GM12878 (cell line): ENCODE measurements at regions not wholly inside any gene's neighbourhood (a gene's known extent, or its start where the extent isn't known, plus 50 kb on each side); places are given as distances from the start of the nearest gene placed in this dataset.

ENCODE experiments used
- ATAC-seq: fragments of 200-7000 bp; cut with Tn5 transposase; 3 replicates; pipeline ENCODE4 v1.9.1; 2020; ENCODE audit warnings: mild to moderate bottlenecking, moderate library complexity
- BruUV-seq: library from RNA; stranded (reverse); fragments of 400-500 nt; replicated peaks from 2 replicates; lab custom pipeline; 2021; lab: Mats Ljungman, UMichigan
- CTCF ChIA-PET: fragments of 300-600 bp; sonication (Branson Sonifier 250); formaldehyde crosslinking; extraction: SDS; loops from one replicate; lab custom pipeline; 2021; ENCODE audit warnings: inconsistent platforms; lab: Yijun Ruan, JAX
- POLR2A ChIA-PET: fragments of 350-600 bp; formaldehyde crosslinking; extraction: SDS; loops from one replicate; lab custom pipeline; 2021; ENCODE audit warnings: inconsistent platforms; lab: Charles Lee
- RAD21 ChIA-PET: fragments of 300-600 bp; sonication (Branson Sonifier 250); formaldehyde crosslinking; loops from one replicate; lab custom pipeline; 2023; ENCODE audit warnings: antibody characterized with exemption; ENCODE audit not compliant: unreplicated experiment; lab: Charles Lee
- SMC1A ChIA-PET: fragments of 300-600 bp; sonication (Branson Sonifier 250); formaldehyde crosslinking; loops from one replicate; lab custom pipeline; 2023; ENCODE audit not compliant: unreplicated experiment, uncharacterized antibody; lab: Charles Lee
- DNase-seq: peaks from one replicate; pipeline ENCODE4 v3.0.0-alpha.2; 2011; ENCODE audit warnings: low read depth, low spot score
- FAIRE-seq: peaks from 3 replicates; lab custom pipeline; 2011; peaks lifted over from hg19 to GRCh38; lab: Jason Lieb, UNC
- H2AFZ ChIP-seq: 2 replicates; pipeline ENCODE4 v1.6.0; 2011; ENCODE audit warnings: low read depth, low read length, control low read depth; ENCODE audit not compliant: control insufficient read depth
- H3K27ac ChIP-seq: 2 replicates; pipeline ENCODE4 v1.5.1; 2011; ENCODE audit warnings: control low read depth; ENCODE audit not compliant: control insufficient read depth, insufficient read depth
- H3K27me3 ChIP-seq, 2 experiments: replicated peaks in 1 of 2; 2 replicates each; pipeline versions ENCODE4 v1.6.0 to v1.6.1; 2011; ENCODE audit warnings: low read length in 1 of 2; ENCODE audit not compliant: control insufficient read depth in 2 of 2, insufficient read depth in 2 of 2
- H3K36me3 ChIP-seq, 2 experiments: 2 replicates each; pipeline ENCODE4 v1.5.1; 2011; ENCODE audit warnings: low read length in 1 of 2; ENCODE audit not compliant: control insufficient read depth in 2 of 2, insufficient read depth in 2 of 2
- H3K4me1 ChIP-seq: 2 replicates; pipeline ENCODE4 v1.6.1; 2011; ENCODE audit warnings: mild to moderate bottlenecking, low read length, moderate library complexity, mixed read lengths; ENCODE audit not compliant: control insufficient read depth, insufficient read depth
- H3K4me2 ChIP-seq: 2 replicates; pipeline ENCODE4 v1.6.0; 2011; ENCODE audit warnings: control low read depth; ENCODE audit not compliant: control insufficient read depth, insufficient read depth
- H3K4me3 ChIP-seq: fragments of 200-600 bp; sonication (generic); 2 replicates; pipeline ENCODE4 v1.5.1; 2016
- H3K79me2 ChIP-seq: 2 replicates; pipeline ENCODE4 v1.6.0; 2011; ENCODE audit warnings: low read length; ENCODE audit not compliant: control insufficient read depth, insufficient read depth
- H3K9ac ChIP-seq: 2 replicates; pipeline ENCODE4 v1.8.0; 2011; ENCODE audit warnings: low read length, control low read depth, mixed read lengths; ENCODE audit not compliant: control insufficient read depth, insufficient read depth
- H3K9me3 ChIP-seq: replicated peaks from 3 replicates; pipeline ENCODE4 v1.5.1; 2011; ENCODE audit warnings: mild to moderate bottlenecking, low read length; ENCODE audit not compliant: control insufficient read depth, insufficient read depth
- H4K20me1 ChIP-seq: 2 replicates; pipeline ENCODE4 v1.6.0; 2011; ENCODE audit not compliant: control insufficient read depth, insufficient read depth
- ATF3 ChIP-seq: IDR thresholded peaks from 2 replicates; pipeline ENCODE4 v1.6.1; 2011; ENCODE audit warnings: low read depth, mild to moderate bottlenecking, low read length, moderate library complexity, borderline replicate concordance; ENCODE audit errors: extremely low read depth
- CBX5 ChIP-seq: sonication (generic); IDR thresholded peaks from 2 replicates; pipeline ENCODE4 v1.6.1; 2016; ENCODE audit warnings: low read depth, moderate library complexity, mild to moderate bottlenecking, inconsistent platforms
- HDAC6 ChIP-seq: fragments of 200-600 bp; sonication (generic); IDR thresholded peaks from one replicate; pipeline ENCODE4 v1.8.0; 2017; ENCODE audit warnings: antibody characterized with exemption; ENCODE audit not compliant: unreplicated experiment
- NBN ChIP-seq: fragments of 450-650 bp; IDR thresholded peaks from 2 replicates; pipeline ENCODE4 v1.6.1; 2016
- WGBS: methylation state at CpG from one replicate; pipeline ENCODE4 v1.1.6; 2016; ENCODE audit warnings: low lambda C conversion rate; ENCODE audit not compliant: insufficient replicate concordance, insufficient coverage; ENCODE audit errors: missing lambda C conversion rate; 5-methylcytosine and 5-hydroxymethylcytosine counted together
- in situ Hi-C: fragments of 300-500 bp; cut with MboI; formaldehyde crosslinking; loops from 9 replicates; pipeline ENCODE4 v1.14.3; 2018; ENCODE audit warnings: mixed read lengths
- intact Hi-C: fragments of 100-400 bp; cut with micrococcal nuclease; formaldehyde crosslinking; loops from one replicate; pipeline ENCODE4 v1.14.2; 2022; ENCODE audit not compliant: unreplicated experiment
- TF ChIP-seq, protein P1 (sequence below): fragments of 450-650 bp; IDR thresholded peaks from 2 replicates; pipeline ENCODE4 v1.6.1; 2017; ENCODE audit warnings: mild to moderate bottlenecking, moderate library complexity

DNA sequence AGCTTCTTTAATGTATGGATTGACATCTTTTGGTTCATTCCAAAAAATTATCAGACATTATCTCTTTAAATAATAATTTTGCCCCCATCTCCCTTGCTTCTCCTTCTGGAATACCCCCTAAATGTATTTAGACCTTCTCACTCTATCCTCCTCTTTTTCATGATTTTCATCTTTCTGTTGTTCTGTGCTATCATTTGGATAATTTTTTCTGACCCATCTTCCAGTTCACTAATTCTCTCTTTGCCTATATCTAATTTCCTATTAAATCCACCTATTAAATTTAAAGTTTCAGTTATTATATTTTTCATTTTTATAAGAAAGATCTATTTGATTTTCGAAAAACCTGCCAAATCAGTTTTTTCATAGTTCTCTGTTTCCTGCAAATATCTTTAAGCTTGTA lies 67.8 kb upstream of the ODC1 start:
- Histone ChIP-seq H3K36me3 (no peaks in the 10 kb centered on the region), H3K9me3 (peaks cover 1% of the 10 kb centered on the region; the same call in 2 of the 3 replicates), H3K27ac (no peak overlapping the region), H3K4me2 (no peak overlapping the region), H2AFZ (no peak overlapping the region), H3K79me2 (no peaks in the 10 kb centered on the region), H4K20me1 (no peaks in the 10 kb centered on the region), H3K9ac (no peak overlapping the region), H3K4me3 (no peak overlapping the region), H3K4me1 (no peaks in the 10 kb centered on the region), H3K27me3 (no peaks in the 10 kb centered on the region)
- FAIRE-seq (no peak), DNase-seq (no peak), ATAC-seq (no peak)
- ChIA-PET SMC1A (no interaction called here), POLR2A (no interaction called here), RAD21 (no interaction called here), CTCF (interaction anchor here (0.9 to 1.0 kb wide), 2 partner anchors 47 to 69 kb away, joined by 3 read pairs; no protein-coding TSS in a partner anchor)
- intact Hi-C loops (no loop called here), in situ Hi-C loops (no loop called here)
- no peak for TF ChIP-seq NBN
- no peak for TF ChIP-seq HDAC6
- TF ChIP-seq, protein P1, sequence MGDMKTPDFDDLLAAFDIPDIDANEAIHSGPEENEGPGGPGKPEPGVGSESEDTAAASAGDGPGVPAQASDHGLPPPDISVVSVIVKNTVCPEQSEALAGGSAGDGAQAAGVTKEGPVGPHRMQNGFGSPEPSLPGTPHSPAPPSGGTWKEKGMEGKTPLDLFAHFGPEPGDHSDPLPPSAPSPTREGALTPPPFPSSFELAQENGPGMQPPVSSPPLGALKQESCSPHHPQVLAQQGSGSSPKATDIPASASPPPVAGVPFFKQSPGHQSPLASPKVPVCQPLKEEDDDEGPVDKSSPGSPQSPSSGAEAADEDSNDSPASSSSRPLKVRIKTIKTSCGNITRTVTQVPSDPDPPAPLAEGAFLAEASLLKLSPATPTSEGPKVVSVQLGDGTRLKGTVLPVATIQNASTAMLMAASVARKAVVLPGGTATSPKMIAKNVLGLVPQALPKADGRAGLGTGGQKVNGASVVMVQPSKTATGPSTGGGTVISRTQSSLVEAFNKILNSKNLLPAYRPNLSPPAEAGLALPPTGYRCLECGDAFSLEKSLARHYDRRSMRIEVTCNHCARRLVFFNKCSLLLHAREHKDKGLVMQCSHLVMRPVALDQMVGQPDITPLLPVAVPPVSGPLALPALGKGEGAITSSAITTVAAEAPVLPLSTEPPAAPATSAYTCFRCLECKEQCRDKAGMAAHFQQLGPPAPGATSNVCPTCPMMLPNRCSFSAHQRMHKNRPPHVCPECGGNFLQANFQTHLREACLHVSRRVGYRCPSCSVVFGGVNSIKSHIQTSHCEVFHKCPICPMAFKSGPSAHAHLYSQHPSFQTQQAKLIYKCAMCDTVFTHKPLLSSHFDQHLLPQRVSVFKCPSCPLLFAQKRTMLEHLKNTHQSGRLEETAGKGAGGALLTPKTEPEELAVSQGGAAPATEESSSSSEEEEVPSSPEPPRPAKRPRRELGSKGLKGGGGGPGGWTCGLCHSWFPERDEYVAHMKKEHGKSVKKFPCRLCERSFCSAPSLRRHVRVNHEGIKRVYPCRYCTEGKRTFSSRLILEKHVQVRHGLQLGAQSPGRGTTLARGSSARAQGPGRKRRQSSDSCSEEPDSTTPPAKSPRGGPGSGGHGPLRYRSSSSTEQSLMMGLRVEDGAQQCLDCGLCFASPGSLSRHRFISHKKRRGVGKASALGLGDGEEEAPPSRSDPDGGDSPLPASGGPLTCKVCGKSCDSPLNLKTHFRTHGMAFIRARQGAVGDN: no peak
- peak; percentile 51; the same call in 1 of the 2 replicates for TF ChIP-seq CBX5
- TF ChIP-seq ATF3: no peak
- 0% methylated on average over 1 of the region's 1 CpG for WGBS
- no TSS peak for BruUV-seq
